ENCODE measurements at regions not wholly inside any gene's neighbourhood (a gene's known extent, or its start where the extent isn't known, plus 50 kb on each side); places are given as distances from the start of the nearest gene placed in this dataset.
"Not testable (repeated sequence)": the region's sequence is repeated elsewhere in the genome, so short reads cannot be mapped to it uniquely, and the experiment has no call there.

GRCh38 chr15:58314593-58315216 lies 117.1 kb upstream of the LIPC start:
- ATAC-seq (no peak), DNase-seq (no peak)
- intact Hi-C loops (cut with DNase I, micrococcal nuclease): no loop called here

DNA sequence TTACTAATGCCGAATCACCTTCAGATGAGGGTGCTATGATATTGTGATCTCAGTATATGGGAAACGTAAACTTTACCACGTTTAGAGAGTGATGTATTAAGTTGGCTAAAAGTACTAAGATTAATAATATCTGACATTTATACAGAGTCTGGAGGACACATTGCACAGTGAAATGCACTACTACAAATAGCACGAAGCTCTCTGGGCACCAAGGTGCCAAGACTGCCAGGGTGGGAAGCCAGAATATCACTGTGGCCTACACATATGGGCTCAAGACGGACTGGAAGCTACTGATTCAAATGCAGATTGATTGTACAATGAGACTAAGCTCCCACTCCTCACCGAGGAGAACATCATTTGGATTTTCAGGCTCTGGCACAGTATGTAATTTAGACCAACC lies 113.3 kb upstream of the LIPC start:
- no peak for ATAC-seq
- intact Hi-C loops (cut with DNase I, micrococcal nuclease): no loop called here
- no peak for DNase-seq

GRCh38 chr15:58321034-58321433 lies 110.8 kb upstream of the LIPC start:
- no peak for DNase-seq
- no peak for ATAC-seq
- intact Hi-C loops (cut with DNase I, micrococcal nuclease): loop anchor here in 1 of 2 donors (5.0 kb wide), 1 partner anchor 406 kb away; no protein-coding TSS in a partner anchor

DNA sequence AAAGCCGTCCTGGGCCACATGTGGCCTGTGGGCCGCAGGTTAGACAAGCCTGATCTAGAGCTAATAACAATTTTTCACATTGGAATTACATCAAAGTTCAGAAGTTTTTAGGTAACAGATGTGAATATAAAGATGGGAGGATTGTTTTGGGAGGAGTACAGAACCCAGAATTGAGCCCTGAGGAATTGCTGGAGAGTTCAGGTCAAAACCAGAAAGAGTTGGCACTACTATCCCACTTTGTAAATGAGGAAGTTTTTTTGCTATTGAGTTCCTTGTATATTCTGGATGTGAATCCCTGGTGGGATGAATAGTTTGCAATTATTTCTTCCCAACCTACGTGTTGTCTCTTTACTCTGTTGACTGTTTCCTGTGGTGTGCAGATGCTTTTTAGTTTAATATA lies 109.5 kb upstream of the LIPC start:
- ATAC-seq (no peak), DNase-seq (no peak)
- intact Hi-C loops (cut with DNase I, micrococcal nuclease): loop anchor here in 1 of 2 donors (5.0 kb wide), 1 partner anchor 405 kb away; no protein-coding TSS in a partner anchor

GRCh38 chr15:58323321-58323720 lies 108.5 kb upstream of the LIPC start:
- ATAC-seq, DNase-seq: not testable (repeated sequence)
- intact Hi-C loops (cut with DNase I, micrococcal nuclease): loop anchor here in 1 of 2 donors (5.0 kb wide), 1 partner anchor 404 kb away; no protein-coding TSS in a partner anchor

GRCh38 chr15:58324533-58324932 lies 107.3 kb upstream of the LIPC start:
- ATAC-seq: no peak
- intact Hi-C loops (cut with DNase I, micrococcal nuclease): loop anchor here in 1 of 2 donors (5.0 kb wide), 1 partner anchor 403 kb away; no protein-coding TSS in a partner anchor
- no peak for DNase-seq

DNA sequence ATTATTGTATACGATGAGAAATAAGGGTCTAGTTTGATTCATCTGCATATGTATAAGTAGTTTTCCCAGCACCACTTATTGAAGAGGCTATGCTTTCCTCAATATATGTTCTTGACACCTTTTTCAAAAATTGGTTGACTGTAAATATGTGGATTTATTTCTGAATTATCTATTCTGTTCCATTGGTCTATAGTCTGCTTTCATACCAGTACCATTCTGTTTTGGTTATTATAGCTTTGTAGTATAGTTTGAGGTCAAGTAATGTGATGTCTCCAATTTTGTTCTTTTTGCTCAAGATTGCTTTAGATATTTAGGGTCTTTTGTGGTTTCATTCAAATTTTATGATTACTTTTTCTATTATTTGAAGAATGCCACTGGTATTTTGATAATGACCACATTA lies 103.8 kb upstream of the LIPC start:
- intact Hi-C loops (cut with DNase I, micrococcal nuclease): no loop called here
- DNase-seq (no peak), ATAC-seq (no peak)

- ATAC-seq (no peak), DNase-seq (no peak)
- intact Hi-C loops (cut with DNase I, micrococcal nuclease): no loop called here
Measured at GRCh38 chr15:58329211-58329610, 102.6 kb upstream of the LIPC start.

DNA sequence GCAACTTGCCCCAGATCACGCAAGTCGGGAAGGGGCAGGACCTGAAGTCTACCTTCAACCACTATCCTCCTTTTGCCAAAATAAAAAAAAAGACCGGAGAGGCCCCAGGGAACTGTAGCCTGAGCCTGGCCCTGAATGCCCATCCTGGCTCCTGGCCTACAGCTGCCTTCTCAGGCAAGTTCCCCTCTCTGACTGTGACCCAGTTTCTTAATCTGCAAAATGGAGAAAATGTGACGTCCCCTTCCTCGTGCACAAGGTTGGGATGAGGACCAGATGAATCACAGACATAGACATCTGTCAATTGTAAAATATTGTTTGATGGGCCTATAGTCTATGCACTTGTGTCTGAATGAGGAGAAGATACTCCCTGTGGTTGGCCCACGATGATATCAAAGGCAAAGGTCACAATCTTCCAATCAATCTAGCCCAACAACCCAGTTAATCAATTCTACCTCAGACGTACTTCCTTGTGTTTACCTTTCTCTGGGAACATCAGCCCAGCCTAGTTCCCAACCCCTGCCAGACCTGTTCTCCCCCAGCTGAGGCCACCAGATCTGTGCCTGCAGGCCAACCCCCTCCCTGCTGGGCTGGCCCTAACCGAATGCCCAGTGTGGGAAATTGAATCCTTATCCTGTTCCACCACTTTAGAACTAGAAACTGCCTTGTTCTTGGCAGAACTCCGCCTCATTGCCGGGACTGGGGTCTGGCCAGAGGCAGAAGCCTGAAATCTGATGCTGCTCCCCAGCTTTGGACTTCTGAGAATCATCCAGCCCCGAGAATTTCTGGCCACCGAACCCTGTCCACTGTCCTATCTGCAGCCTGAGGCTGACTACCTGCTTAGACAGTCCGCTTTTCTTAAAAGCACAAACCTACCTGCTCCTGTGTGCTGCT lies 101.8 kb upstream of the LIPC start:
- intact Hi-C loops (cut with DNase I, micrococcal nuclease): no loop called here
- ATAC-seq (peak; percentile 58), DNase-seq (peak; percentile 34 to 65)

GRCh38 chr15:58330741-58331559 lies 100.8 kb upstream of the LIPC start:
- DNase-seq (no peak), ATAC-seq (no peak)
- intact Hi-C loops (cut with DNase I, micrococcal nuclease): no loop called here

DNA sequence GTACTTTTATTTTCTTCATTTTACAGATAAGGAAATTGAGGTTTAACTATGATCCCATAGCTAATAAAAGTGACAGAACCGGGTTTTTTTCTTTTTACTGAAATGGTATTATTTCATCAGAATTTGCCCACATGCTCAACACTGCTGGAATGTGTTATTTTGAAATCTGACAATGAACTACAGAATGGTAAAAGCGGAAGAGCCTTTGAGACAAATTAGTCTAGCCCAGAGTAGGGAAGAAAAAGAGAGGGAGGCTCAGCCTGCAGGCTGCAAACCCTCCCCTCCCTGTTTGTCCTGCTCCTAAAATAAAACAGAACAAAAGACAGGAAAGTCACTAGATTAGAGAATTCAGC lies 100.3 kb upstream of the LIPC start:
- no peak for ATAC-seq
- intact Hi-C loops (cut with DNase I, micrococcal nuclease): no loop called here
- DNase-seq: no peak

DNA sequence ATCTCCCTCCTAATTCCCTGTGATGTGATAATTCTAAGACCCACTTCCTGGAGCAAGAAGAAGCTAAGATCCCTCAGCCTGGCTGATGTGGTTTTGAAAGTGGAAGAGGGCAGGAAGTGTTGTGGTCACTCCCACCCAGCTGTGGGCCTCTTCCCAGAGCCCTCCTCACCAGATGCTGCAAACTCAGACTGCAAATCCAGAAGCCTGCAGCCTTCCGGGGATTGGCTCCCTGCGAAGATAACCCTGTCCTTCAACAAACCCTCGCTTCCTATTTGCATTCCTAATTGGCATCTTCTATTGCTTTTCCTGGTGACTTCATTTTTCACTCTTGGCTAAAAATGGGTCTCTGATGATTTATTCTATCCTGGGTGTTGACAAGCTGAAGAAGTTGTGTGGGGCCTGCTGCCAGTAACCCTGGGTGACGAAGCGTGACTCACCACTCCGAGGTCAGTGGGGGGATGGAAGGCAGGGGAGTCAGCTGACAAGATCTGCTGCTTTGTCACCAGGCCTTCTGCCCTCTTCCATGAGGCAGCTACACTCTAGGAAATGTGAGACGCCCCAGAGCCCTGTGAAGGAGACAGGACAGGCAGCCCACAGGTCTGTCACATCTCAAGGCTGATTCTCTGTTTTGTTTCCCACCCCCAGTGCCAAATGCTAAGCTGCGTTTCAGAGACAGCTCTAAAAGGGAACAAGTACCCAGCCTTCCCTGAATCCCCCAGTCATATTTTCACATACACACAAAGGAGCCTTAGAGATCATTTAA lies 99.7 kb upstream of the LIPC start:
- ATAC-seq (peak; percentile 84), DNase-seq (peak; percentile 81 to 96)
- intact Hi-C loops (cut with DNase I, micrococcal nuclease): no loop called here

DNA sequence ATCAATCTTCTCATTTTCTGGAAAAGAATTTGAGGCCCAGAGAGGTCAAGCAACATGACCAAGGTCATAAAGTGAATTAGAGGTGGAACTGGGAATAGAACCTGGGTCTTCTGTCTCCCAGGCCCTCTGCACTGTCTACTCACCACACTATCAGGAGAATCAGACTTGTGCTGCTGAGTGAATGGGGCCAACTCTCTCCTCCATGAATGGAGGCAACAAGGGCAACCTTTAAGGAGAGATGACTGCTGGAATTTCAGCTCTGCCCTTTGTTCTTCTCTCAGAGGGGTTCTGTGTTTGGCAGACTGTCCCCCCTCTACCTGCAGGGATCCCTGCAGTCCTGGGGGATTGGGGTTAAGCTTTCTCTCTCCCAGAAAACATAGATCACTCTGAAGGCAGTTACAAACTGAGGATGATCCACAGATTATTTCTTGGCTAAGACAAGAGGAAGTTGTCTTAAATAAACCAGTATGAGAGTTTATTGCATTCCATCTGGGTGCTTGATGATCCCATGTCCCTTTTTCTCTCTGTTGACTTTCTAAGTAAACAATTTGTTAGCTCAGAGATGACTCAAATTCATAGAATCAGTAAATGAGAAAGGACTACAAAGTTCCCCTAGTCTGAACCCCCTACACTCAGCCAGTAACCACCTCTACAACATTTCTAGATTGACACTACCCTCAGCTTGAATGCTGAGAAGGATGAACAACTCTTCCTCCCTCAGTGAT lies 99.0 kb upstream of the LIPC start:
- DNase-seq (no peak), ATAC-seq (peak; percentile 73)
- intact Hi-C loops (cut with DNase I, micrococcal nuclease): no loop called here

DNA sequence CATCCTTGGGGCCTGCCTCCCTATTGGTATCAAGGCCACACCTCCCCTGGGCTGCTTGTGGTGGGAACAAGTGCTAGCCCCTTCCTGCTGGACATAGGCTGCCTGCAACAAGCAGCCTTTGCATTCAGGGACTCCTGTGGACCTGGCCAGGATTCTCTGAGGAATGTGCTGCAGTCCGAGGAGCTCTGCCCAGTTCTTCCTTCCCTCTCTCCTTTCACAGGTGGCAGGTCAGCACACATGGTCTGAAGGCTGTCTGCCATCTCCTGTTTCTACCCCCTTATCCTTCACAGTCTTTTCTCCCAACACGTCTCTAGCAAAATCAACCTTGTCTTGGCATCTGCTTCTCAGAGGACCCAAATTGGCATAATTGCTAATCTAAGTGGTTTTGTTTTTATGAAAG lies 97.0 kb upstream of the LIPC start:
- intact Hi-C loops (cut with DNase I, micrococcal nuclease): no loop called here
- no peak for ATAC-seq
- no peak for DNase-seq

GRCh38 chr15:58336161-58336560 lies 95.6 kb upstream of the LIPC start:
- DNase-seq (no peak), ATAC-seq (no peak)
- intact Hi-C loops (cut with DNase I, micrococcal nuclease): no loop called here

DNA sequence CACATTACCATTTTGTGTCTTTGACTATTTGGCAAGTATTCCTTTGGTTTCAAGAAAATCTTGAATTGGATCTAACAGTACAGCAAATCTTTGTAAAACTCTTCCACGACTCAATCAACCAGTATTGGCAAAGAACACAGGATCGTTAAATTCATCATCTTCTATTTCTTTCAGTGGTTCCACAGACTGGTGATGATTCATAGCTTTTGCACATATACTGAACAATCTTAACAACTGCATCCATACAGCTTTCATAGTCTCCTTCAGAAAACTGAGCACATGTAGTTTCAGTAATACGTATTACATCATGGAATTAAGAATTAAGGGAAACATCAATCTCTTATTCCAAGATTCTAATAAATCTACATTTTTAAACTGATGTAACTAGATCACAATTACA lies 91.6 kb upstream of the LIPC start:
- intact Hi-C loops (cut with DNase I, micrococcal nuclease): no loop called here
- ATAC-seq: no peak
- no peak for DNase-seq

DNA sequence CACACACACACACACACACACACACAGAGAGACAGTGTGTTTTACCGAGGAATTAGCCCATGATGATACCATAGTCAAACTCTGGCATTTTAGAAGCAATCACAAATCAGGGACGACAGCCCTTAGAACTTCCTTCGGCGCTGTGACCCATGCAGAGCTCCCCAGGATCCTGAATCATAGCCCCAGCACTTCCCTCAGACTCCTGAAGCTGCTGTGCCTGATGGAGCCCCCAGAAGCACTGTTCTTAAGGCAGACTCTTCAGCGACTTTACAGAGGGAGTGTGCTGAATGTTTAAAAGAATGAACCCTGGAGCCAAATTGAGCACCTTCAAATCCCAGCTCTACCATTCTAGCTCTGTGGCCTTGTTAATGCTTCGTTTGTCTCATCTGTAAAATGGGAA lies 89.3 kb upstream of the LIPC start:
- intact Hi-C loops (cut with DNase I, micrococcal nuclease): no loop called here
- ATAC-seq (no peak), DNase-seq (no peak)
